B cell (primary cell): ENCODE measurements at regions not wholly inside any gene's neighbourhood (a gene's known extent, or its start where the extent isn't known, plus 50 kb on each side); places are given as distances from the start of the nearest gene placed in this dataset.
"Not testable (repeated sequence)": the region's sequence is repeated elsewhere in the genome, so short reads cannot be mapped to it uniquely, and the experiment has no call there.

Experiments used
- ATAC-seq: fragments of 200-7000 bp; cut with Tn5 transposase; one replicate; pipeline ENCODE4 v1.10.0; 2021; ENCODE audit warnings: low read depth, mild to moderate bottlenecking, moderate number of reproducible peaks, moderate library complexity
- CTCF ChIA-PET: fragments of 350-600 bp; sonication (Branson Sonifier 250); formaldehyde crosslinking; loops from one replicate; lab custom pipeline; 2021; ENCODE audit warnings: antibody characterized with exemption, inconsistent platforms; lab: Charles Lee
- POLR2A ChIA-PET: fragments of 350-600 bp; sonication (Branson Sonifier 250); formaldehyde crosslinking; loops from one replicate; lab custom pipeline; 2021; ENCODE audit warnings: antibody characterized with exemption; lab: Charles Lee
- DNase-seq: peaks from one replicate; pipeline ENCODE4 v3.0.0; 2013
- H2AFZ ChIP-seq: 2 replicates; pipeline ENCODE4 v1.6.1; 2012; ENCODE audit warnings: mild to moderate bottlenecking, low read depth, low read length; ENCODE audit not compliant: insufficient read depth, poor library complexity, severe bottlenecking
- H3K27ac ChIP-seq, 2 donors: 1 replicate in 1 of 2; 2 replicates in 1 of 2; pipeline ENCODE4 v1.5.1; 2012 to 2013; ENCODE audit warnings: low read length in 2 of 2, mild to moderate bottlenecking in 2 of 2, moderate library complexity in 1 of 2
- H3K27me3 ChIP-seq, 4 experiments: fragments of 200-600 bp in 1 of 4; sonication (generic) in 1 of 4; replicated peaks in 1 of 4; 1 replicate in 2 of 4; 2 replicates in 2 of 4; pipeline versions ENCODE4 v1.6.1 to v1.7.0; 2013 to 2016; ENCODE audit warnings: low read length in 3 of 4, mild to moderate bottlenecking in 2 of 4, mixed read lengths in 1 of 4, moderate library complexity in 1 of 4; ENCODE audit not compliant: insufficient read depth in 4 of 4, control insufficient read depth in 3 of 4; ENCODE audit errors: control extremely low read depth in 1 of 4
- H3K36me3 ChIP-seq, 2 experiments: replicated peaks in 1 of 2; 1 replicate in 1 of 2; 2 replicates in 1 of 2; pipeline versions ENCODE4 v1.6.1 to v1.7.1; 2013; ENCODE audit warnings: low read length in 1 of 2; ENCODE audit not compliant: insufficient read depth in 2 of 2, control insufficient read depth in 1 of 2; ENCODE audit errors: control extremely low read depth in 1 of 2, extremely low read depth in 1 of 2
- H3K4me1 ChIP-seq, 2 donors: fragments of 200-600 bp in 1 of 2; sonication (generic) in 1 of 2; 1 replicate in 1 of 2; 2 replicates in 1 of 2; pipeline versions ENCODE4 v1.5.1 to v1.6.1; 2013 to 2017; ENCODE audit warnings: low read length in 2 of 2; ENCODE audit not compliant: control insufficient read depth in 2 of 2, insufficient read depth in 2 of 2
- H3K4me2 ChIP-seq: replicated peaks from 2 replicates; pipeline ENCODE3; 2012; ENCODE audit warnings: mild to moderate bottlenecking, low read depth, low read length; ENCODE audit not compliant: poor library complexity, severe bottlenecking
- H3K4me3 ChIP-seq, 5 experiments: fragments of 200-600 bp in 1 of 5; sonication (generic) in 1 of 5; 1 replicate in 3 of 5; 2 replicates in 2 of 5; pipeline versions ENCODE4 v1.5.1 to v1.7.0; 2011 to 2016; ENCODE audit warnings: low read length in 4 of 5, mild to moderate bottlenecking in 4 of 5, low read depth in 2 of 5, control low read depth in 1 of 5, moderate library complexity in 1 of 5; ENCODE audit not compliant: insufficient read depth in 1 of 5; ENCODE audit errors: control extremely low read depth in 1 of 5, extremely low read depth in 1 of 5
- H3K79me2 ChIP-seq: fragments of 200-600 bp; sonication (generic); one replicate; pipeline ENCODE4 v1.6.0; 2016; ENCODE audit warnings: low read length; ENCODE audit not compliant: control insufficient read depth, insufficient read depth
- H3K9ac ChIP-seq: fragments of 200-600 bp; sonication (generic); 2 replicates; pipeline ENCODE4 v1.6.1; 2017; ENCODE audit warnings: mild to moderate bottlenecking, low read length, moderate library complexity
- H3K9me3 ChIP-seq, 3 donors: one replicate each; pipeline versions ENCODE4 v1.6.1 to v1.7.1; 2013; ENCODE audit warnings: low read length in 2 of 3; ENCODE audit not compliant: control insufficient read depth in 2 of 3, insufficient read depth in 1 of 3; ENCODE audit errors: control extremely low read depth in 1 of 3
- H4K20me1 ChIP-seq: 2 replicates; pipeline ENCODE4 v1.6.0; 2012; ENCODE audit warnings: mild to moderate bottlenecking, low read length; ENCODE audit not compliant: insufficient read depth, control insufficient read depth, poor library complexity, severe bottlenecking
- H3K27ac Mint-ChIP-seq: one replicate; pipeline ENCODE4 v1.8.0; 2021; ENCODE audit warnings: mixed read lengths
- H3K27me3 Mint-ChIP-seq: one replicate; pipeline ENCODE4 v1.8.0; 2021; ENCODE audit warnings: mixed read lengths
- H3K4me1 Mint-ChIP-seq: one replicate; pipeline ENCODE4 v1.8.0; 2021; ENCODE audit warnings: mixed read lengths
- H3K4me3 Mint-ChIP-seq: one replicate; pipeline ENCODE4 v1.8.0; 2021; ENCODE audit warnings: mixed read lengths
- H3K9me3 Mint-ChIP-seq: one replicate; pipeline ENCODE4 v1.8.0; 2022; ENCODE audit warnings: mixed read lengths; ENCODE audit not compliant: insufficient read depth
- CTCF ChIP-seq: fragments of 200-600 bp; IDR thresholded peaks from one replicate; pipeline ENCODE4 v1.8.0; 2022; ENCODE audit warnings: antibody characterized with exemption, mild to moderate bottlenecking
- EZH2 ChIP-seq: IDR thresholded peaks from 2 replicates; pipeline ENCODE4 v1.6.1; 2012; ENCODE audit warnings: borderline replicate concordance, low read depth, mild to moderate bottlenecking, moderate library complexity, low read length; ENCODE audit not compliant: insufficient read depth, poor library complexity, severe bottlenecking
- WGBS: methylation state at CpG from one replicate; pipeline ENCODE4 v1.1.5; 2013; ENCODE audit warnings: missing lambda C conversion rate; ENCODE audit not compliant: insufficient coverage; 5-methylcytosine and 5-hydroxymethylcytosine counted together
- intact Hi-C: fragments of 100-400 bp; cut with micrococcal nuclease; formaldehyde crosslinking; loops from one replicate; pipeline ENCODE4 v1.10.0; 2022

DNA sequence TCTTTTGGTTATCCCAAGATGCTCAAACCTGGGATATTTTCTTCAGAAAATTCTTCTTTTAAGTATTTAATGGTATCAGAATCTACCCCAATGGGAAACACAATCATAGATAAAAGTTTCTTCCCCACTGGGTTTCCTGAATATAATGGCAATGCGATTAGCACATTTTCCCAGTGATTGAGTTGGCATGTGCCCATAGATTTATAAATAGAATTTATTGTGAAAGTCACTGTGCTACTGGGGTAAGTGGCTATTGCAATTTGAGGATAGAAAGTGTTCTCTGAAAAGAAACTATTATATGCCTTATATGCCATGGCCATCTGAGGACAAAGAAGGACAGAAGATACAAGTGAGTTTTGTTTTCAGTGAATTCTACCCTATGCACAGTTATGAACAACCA lies 99.0 kb upstream of the RBMS3 start:
- Histone ChIP-seq H3K9ac (no peak overlapping the region), H4K20me1 (no peaks in the 10 kb centered on the region), H3K79me2 (no peaks in the 10 kb centered on the region), H3K9me3 (no peaks in the 10 kb centered on the region), H2AFZ (no peak overlapping the region), H3K4me1 (no peaks in the 10 kb centered on the region), H3K36me3 (no peaks in the 10 kb centered on the region), H3K27me3 (no peaks in the 10 kb centered on the region), H3K4me3 (no peak overlapping the region), H3K27ac (no peak overlapping the region), H3K4me2 (no peak overlapping the region)
- H3K27ac Mint-ChIP-seq = no peak overlapping the region
- intact Hi-C loops = no loop called here
- no peak overlapping the region for H3K4me3 Mint-ChIP-seq
- H3K27me3 Mint-ChIP-seq = no peaks in the 10 kb centered on the region
- CTCF ChIA-PET = no interaction called here
- no peaks in the 10 kb centered on the region for H3K4me1 Mint-ChIP-seq
- TF ChIP-seq CTCF (no peak), EZH2 (no peak)
- ATAC-seq = no peak
- DNase-seq = no peak
- POLR2A ChIA-PET = no interaction called here
- no peaks in the 10 kb centered on the region for H3K9me3 Mint-ChIP-seq
- no CpG with 5 or more reads among the region's 1 CpG for WGBS

DNA sequence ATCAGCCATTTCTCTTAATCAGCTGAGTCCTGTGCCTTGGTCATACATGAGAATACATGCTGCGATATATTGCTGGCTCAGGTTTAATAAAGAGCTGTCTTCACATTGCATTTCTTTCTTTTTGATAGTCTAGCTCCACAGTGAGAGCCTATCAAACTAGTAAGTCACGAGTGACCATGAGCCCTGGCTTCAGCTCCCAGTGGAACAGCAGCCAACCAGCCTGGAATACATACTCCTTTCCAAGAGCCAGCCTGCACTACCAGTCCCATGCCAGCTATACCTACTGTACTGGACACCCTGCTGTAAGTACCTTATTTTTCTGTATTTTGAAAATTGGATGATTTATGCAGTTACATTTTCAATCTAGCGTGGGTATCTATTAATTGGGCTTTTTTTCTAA lies 98.0 kb upstream of the RBMS3 start:
- H3K4me2 ChIP-seq, H2AFZ ChIP-seq, H3K27me3 ChIP-seq, intact Hi-C loops, DNase-seq, H4K20me1 ChIP-seq, H3K79me2 ChIP-seq, H3K9me3 ChIP-seq, ATAC-seq, H3K27ac Mint-ChIP-seq, H3K27me3 Mint-ChIP-seq, H3K4me1 ChIP-seq, CTCF ChIA-PET, H3K9ac ChIP-seq, H3K9me3 Mint-ChIP-seq, H3K4me1 Mint-ChIP-seq, H3K36me3 ChIP-seq, H3K4me3 ChIP-seq, POLR2A ChIA-PET, H3K4me3 Mint-ChIP-seq, H3K27ac ChIP-seq: not testable (repeated sequence)
- WGBS = 50% methylated on average over 1 of the region's 3 CpGs
